ENCODE measurements at regions not wholly inside any gene's neighbourhood (a gene's known extent, or its start where the extent isn't known, plus 50 kb on each side); places are given as distances from the start of the nearest gene placed in this dataset.
A peak's percentile ranks its signal among the peaks of the same experiment; 100 is the strongest.
"Not testable (repeated sequence)": the region's sequence is repeated elsewhere in the genome, so short reads cannot be mapped to it uniquely, and the experiment has no call there.

DNA sequence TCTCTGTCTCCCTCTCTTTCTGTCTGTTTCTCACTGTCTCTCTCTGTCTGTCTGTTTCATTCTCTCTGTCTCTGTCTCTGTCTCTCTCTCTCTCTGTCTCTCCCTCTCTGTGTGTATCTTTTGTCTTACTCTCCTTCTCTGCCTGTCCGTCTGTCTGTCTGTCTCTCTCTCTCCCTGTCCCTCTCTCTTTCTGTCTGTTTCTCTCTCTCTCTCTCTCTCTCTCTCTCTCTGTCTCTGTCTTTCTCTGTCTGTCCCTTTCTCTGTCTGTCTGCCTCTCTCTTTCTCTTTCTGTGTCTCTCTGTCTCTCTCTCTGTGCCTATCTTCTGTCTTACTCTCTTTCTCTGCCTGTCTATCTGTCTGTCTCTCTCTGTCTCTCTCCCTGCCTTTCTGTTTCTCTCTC lies 2288.4 kb upstream of the TPTE start:
- ATAC-seq (ENCODE audit: low read depth); H3K9ac ChIP-seq (ENCODE audit: low read length); H3K4me3 Mint-ChIP-seq; H3K4me1 Mint-ChIP-seq; H3K9me3 ChIP-seq (ENCODE audit: control extremely low read depth in 1 of 3, control insufficient read depth in 2 of 3, insufficient read depth in 1 of 3, low read length in 2 of 3); H2AFZ ChIP-seq (ENCODE audit: insufficient read depth, low read depth, low read length, poor library complexity, severe bottlenecking); intact Hi-C loops (cut with micrococcal nuclease); H3K27me3 Mint-ChIP-seq; H3K4me1 ChIP-seq (ENCODE audit: control insufficient read depth in 2 of 2, insufficient read depth in 2 of 2, low read length in 2 of 2); POLR2A ChIA-PET; H3K27me3 ChIP-seq (replicated peaks in 1 of 4; ENCODE audit: control extremely low read depth in 1 of 4, control insufficient read depth in 3 of 4, insufficient read depth in 4 of 4, low read length in 3 of 4); H3K4me2 ChIP-seq (replicated peaks; ENCODE audit: low read depth, low read length, poor library complexity, severe bottlenecking); H4K20me1 ChIP-seq (ENCODE audit: control insufficient read depth, insufficient read depth, low read length, poor library complexity, severe bottlenecking); H3K79me2 ChIP-seq (ENCODE audit: control insufficient read depth, insufficient read depth, low read length); H3K4me3 ChIP-seq (ENCODE audit: control extremely low read depth in 1 of 5, extremely low read depth in 1 of 5, insufficient read depth in 1 of 5, low read depth in 2 of 5, low read length in 4 of 5); CTCF ChIA-PET; H3K27ac ChIP-seq (ENCODE audit: low read length in 2 of 2); H3K9me3 Mint-ChIP-seq (ENCODE audit: insufficient read depth); H3K36me3 ChIP-seq (replicated peaks in 1 of 2; ENCODE audit: control extremely low read depth in 1 of 2, control insufficient read depth in 1 of 2, extremely low read depth in 1 of 2, insufficient read depth in 2 of 2, low read length in 1 of 2); H3K27ac Mint-ChIP-seq; DNase-seq: not testable (repeated sequence)
- TF ChIP-seq, protein P1, sequence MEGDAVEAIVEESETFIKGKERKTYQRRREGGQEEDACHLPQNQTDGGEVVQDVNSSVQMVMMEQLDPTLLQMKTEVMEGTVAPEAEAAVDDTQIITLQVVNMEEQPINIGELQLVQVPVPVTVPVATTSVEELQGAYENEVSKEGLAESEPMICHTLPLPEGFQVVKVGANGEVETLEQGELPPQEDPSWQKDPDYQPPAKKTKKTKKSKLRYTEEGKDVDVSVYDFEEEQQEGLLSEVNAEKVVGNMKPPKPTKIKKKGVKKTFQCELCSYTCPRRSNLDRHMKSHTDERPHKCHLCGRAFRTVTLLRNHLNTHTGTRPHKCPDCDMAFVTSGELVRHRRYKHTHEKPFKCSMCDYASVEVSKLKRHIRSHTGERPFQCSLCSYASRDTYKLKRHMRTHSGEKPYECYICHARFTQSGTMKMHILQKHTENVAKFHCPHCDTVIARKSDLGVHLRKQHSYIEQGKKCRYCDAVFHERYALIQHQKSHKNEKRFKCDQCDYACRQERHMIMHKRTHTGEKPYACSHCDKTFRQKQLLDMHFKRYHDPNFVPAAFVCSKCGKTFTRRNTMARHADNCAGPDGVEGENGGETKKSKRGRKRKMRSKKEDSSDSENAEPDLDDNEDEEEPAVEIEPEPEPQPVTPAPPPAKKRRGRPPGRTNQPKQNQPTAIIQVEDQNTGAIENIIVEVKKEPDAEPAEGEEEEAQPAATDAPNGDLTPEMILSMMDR (IDR thresholded peaks at IDR 0.05) = peak; percentile 24
- 100% methylated on average over 1 of the region's 1 CpG for WGBS (ENCODE audit: insufficient coverage)

DNA sequence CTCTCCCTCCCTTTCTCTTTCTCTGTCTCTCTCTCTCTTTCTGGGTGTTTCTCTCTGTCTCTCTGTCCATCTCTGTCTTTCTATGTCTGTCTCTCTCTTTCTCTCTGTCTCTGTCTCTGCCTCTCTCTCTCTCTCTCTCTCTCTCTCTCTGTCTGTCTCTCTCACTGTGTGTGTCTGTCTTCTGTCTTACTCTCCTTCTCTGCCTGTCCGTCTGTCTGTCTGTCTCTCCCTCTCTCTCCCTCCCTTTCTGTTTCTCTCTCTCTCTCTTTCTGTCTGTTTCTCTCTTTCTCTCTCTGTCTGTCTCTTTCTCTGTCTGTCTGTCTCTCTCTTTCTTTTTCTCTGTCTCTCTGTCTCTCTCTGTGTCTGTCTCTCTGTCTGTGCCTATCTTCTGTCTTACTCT lies 2287.3 kb upstream of the TPTE start:
- H4K20me1 ChIP-seq (ENCODE audit: control insufficient read depth, insufficient read depth, low read length, poor library complexity, severe bottlenecking); POLR2A ChIA-PET; H3K4me1 Mint-ChIP-seq; H3K27me3 ChIP-seq (replicated peaks in 1 of 4; ENCODE audit: control extremely low read depth in 1 of 4, control insufficient read depth in 3 of 4, insufficient read depth in 4 of 4, low read length in 3 of 4); H3K36me3 ChIP-seq (replicated peaks in 1 of 2; ENCODE audit: control extremely low read depth in 1 of 2, control insufficient read depth in 1 of 2, extremely low read depth in 1 of 2, insufficient read depth in 2 of 2, low read length in 1 of 2); H3K4me1 ChIP-seq (ENCODE audit: control insufficient read depth in 2 of 2, insufficient read depth in 2 of 2, low read length in 2 of 2); H3K9me3 Mint-ChIP-seq (ENCODE audit: insufficient read depth); H2AFZ ChIP-seq (ENCODE audit: insufficient read depth, low read depth, low read length, poor library complexity, severe bottlenecking); H3K27ac ChIP-seq (ENCODE audit: low read length in 2 of 2); H3K4me3 Mint-ChIP-seq; H3K27ac Mint-ChIP-seq; CTCF ChIA-PET; DNase-seq; H3K27me3 Mint-ChIP-seq; H3K4me3 ChIP-seq (ENCODE audit: control extremely low read depth in 1 of 5, extremely low read depth in 1 of 5, insufficient read depth in 1 of 5, low read depth in 2 of 5, low read length in 4 of 5); H3K9me3 ChIP-seq (ENCODE audit: control extremely low read depth in 1 of 3, control insufficient read depth in 2 of 3, insufficient read depth in 1 of 3, low read length in 2 of 3); H3K4me2 ChIP-seq (replicated peaks; ENCODE audit: low read depth, low read length, poor library complexity, severe bottlenecking); intact Hi-C loops (cut with micrococcal nuclease); ATAC-seq (ENCODE audit: low read depth); H3K9ac ChIP-seq (ENCODE audit: low read length); H3K79me2 ChIP-seq (ENCODE audit: control insufficient read depth, insufficient read depth, low read length): not testable (repeated sequence)
- no CpG with 5 or more reads among the region's 1 CpG for WGBS (ENCODE audit: insufficient coverage)

DNA sequence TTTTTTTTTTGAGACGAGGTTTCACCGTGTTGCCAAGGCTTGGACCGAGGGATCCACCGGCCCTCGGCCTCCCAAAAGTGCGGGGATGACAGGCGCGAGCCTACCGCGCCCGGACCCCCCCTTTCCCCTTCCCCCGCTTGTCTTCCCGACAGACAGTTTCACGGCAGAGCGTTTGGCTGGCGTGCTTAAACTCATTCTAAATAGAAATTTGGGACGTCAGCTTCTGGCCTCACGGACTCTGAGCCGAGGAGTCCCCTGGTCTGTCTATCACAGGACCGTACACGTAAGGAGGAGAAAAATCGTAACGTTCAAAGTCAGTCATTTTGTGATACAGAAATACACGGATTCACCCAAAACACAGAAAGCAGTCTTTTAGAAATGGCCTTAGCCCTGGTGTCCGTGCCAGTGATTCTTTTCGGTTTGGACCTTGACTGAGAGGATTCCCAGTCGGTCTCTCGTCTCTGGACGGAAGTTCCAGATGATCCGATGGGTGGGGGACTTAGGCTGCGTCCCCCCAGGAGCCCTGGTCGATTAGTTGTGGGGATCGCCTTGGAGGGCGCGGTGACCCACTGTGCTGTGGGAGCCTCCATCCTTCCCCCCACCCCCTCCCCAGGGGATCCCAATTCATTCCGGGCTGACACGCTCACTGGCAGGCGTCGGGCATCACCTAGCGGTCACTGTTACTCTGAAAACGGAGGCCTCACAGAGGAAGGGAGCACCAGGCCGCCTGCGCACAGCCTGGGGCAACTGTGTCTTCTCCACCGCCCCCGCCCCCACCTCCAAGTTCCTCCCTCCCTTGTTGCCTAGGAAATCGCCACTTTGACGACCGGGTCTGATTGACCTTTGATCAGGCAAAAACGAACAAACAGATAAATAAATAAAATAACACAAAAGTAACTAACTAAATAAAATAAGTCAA lies 2276.4 kb upstream of the TPTE start:
- H3K27me3 Mint-ChIP-seq; H3K4me1 Mint-ChIP-seq; H3K79me2 ChIP-seq (ENCODE audit: control insufficient read depth, insufficient read depth, low read length); H3K27ac Mint-ChIP-seq; H3K9me3 Mint-ChIP-seq (ENCODE audit: insufficient read depth); H3K36me3 ChIP-seq (replicated peaks in 1 of 2; ENCODE audit: control extremely low read depth in 1 of 2, control insufficient read depth in 1 of 2, extremely low read depth in 1 of 2, insufficient read depth in 2 of 2, low read length in 1 of 2); H3K4me3 ChIP-seq (ENCODE audit: control extremely low read depth in 1 of 5, extremely low read depth in 1 of 5, insufficient read depth in 1 of 5, low read depth in 2 of 5, low read length in 4 of 5); CTCF ChIA-PET; H3K27ac ChIP-seq (ENCODE audit: low read length in 2 of 2); H2AFZ ChIP-seq (ENCODE audit: insufficient read depth, low read depth, low read length, poor library complexity, severe bottlenecking); H3K27me3 ChIP-seq (replicated peaks in 1 of 4; ENCODE audit: control extremely low read depth in 1 of 4, control insufficient read depth in 3 of 4, insufficient read depth in 4 of 4, low read length in 3 of 4); intact Hi-C loops (cut with micrococcal nuclease); POLR2A ChIA-PET; H3K9me3 ChIP-seq (ENCODE audit: control extremely low read depth in 1 of 3, control insufficient read depth in 2 of 3, insufficient read depth in 1 of 3, low read length in 2 of 3); H3K4me2 ChIP-seq (replicated peaks; ENCODE audit: low read depth, low read length, poor library complexity, severe bottlenecking); H3K9ac ChIP-seq (ENCODE audit: low read length); H4K20me1 ChIP-seq (ENCODE audit: control insufficient read depth, insufficient read depth, low read length, poor library complexity, severe bottlenecking); H3K4me1 ChIP-seq (ENCODE audit: control insufficient read depth in 2 of 2, insufficient read depth in 2 of 2, low read length in 2 of 2); H3K4me3 Mint-ChIP-seq; DNase-seq: not testable (repeated sequence)
- peak; percentile 48 for ATAC-seq (ENCODE audit: low read depth)
- WGBS (ENCODE audit: insufficient coverage) = no CpG with 5 or more reads among the region's 49 CpGs

All from B cell (primary cell).